ENCODE measurements at regions not wholly inside any gene's neighbourhood (a gene's known extent, or its start where the extent isn't known, plus 50 kb on each side); places are given as distances from the start of the nearest gene placed in this dataset.
A peak's percentile ranks its signal among the peaks of the same experiment; 100 is the strongest.

DNA sequence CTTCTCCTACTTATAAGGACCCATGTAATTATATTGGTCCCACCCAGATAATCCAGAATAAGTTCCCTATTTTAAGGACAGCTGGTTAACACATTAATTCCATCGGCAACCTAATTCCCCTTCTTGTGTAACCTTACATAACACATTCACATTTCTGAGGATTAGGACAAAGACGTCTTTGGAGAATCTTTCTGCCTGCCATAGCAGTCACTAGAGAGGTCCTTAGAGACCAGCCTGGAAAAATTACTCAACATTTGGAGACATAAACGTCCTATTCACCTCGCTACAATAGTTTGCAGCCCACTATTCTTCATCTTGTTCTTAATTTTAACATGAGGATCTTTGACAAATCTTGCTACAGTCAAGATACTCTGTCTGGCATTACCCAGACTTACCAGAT is 100.1 kb downstream of the MAFB start:
- no peak for DNase-seq

DNA sequence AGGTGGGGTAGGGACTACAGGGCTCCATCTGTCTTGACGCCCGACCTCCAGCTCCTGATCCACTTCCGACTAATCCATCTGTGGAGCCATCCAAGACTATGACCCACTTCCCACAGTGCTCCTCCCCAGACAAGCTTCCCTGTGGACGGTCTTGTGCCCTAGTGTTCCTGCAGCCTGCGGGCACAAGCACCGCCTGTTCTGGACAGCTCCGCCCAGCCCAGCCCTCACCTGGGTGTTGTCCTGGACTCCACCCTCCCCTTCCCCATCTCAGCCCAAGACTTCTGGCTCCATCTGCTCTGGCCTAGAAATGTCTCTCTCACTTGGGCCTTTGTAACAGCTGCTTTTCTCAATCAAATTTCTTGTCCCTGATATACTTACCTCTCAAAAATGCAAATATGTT is 102.0 kb downstream of the MAFB start:
- no peak for DNase-seq

DNA sequence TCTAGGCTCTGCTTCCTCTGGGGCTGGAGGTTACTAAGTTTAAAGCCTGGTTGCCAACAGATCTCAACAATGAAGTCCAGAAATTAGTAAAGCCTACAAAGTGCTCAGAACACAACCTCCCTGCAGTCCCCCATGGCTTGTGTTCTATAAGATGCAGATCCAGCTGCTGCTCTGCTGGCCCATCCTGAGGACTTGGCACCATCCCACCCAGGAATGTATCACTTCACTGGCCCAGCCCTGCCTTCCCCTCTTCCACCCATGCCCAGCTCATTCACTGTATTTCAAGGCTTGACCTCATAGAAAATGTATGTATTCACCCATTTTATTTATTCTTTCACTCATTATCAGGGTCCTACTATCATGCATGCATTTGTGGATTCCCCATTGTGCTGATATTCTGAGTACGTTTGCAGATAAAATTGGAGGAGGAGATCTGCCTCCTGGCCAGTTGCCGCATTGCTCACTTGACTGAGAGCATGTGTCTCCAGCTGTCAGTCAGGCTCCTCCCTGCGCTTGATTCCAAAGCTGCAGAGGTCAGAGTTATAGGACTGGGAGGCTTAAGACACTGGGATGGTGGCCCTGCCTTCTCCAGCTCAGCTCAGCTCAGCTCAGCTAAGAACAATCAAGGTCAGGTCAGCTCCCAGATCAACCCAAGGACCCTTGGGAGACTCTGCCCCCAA is 104.8 kb downstream of the MAFB start:
- DNase-seq: no peak

DNA sequence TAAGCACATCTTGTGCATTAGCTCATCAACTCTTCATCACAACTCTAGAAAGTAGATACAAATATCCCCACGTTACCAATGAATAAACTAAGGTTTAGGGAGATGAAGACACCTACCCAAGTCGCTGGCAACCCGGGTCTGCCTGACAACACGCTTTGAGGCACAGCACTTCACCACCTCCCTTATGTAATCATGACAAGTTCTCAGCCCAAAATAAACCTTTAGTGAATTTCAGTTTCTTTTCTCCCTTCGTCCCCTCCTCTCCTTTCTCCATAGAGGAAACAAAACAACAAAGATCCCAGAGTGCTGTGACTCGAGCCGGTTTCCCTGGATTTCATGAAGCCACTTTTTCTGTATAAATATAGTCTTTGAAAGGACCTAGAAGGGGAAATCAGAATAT is 105.4 kb downstream of the MAFB start:
- no peak for DNase-seq

- no peak for DNase-seq
Measured at GRCh38 chr20:40583205-40583604, 105.8 kb downstream of the MAFB start.

DNA sequence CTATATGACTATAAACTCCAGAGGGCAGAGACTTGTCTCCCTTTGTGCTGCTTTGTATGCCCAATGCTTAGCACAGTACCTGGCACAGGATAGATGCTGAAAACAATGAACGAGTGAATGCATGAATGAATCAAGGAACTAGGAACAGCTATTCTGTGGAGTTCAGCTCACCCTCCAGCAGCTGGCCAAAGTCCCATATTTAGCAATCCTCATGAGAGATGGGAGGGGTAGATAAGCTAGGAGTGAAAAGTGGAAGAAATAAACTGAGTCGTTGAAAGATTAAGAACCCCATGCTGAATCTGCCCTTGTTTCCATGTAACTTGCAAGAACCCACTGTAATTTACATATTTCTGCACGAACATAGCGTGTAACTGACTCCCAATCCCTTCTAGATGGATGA is 106.5 kb downstream of the MAFB start:
- DNase-seq: no peak

DNA sequence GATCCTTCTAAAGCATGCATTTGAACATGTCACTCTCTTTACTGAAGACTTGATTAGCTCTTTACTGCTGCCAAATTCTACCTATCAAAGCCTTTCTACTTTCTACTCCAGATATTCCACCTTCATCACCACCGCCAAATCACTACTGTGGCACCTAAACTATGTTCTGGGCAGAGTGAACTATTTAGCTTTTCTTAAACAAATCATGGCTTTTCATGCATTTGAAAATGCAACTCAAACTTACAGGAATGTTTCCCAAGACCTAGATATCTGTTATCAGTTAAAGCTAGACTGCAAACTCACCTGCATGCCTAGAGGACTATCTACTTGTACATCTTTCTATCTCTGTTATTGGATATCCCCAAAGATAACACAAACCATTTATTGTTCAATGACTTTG is 109.3 kb downstream of the MAFB start:
- no peak for DNase-seq

DNA sequence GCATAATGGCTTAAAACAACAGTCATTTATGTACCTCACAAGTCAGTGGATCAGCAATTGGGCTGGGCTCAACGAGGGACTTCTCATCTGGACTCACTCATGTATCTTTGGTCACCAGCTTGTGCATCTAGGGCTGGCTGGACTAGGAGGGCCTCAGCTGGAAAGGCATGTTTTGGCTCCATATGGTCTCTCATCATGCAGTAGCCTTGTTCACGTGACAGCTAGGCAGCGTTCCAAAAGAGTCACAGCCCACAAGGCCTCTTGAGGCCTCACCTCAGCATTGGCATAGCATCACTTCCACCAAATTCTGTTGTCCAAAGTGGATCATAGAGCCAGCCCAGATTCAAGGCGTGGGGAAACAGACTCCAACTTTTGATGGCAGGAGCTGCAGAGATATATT is 110.1 kb downstream of the MAFB start:
- DNase-seq: no peak

DNA sequence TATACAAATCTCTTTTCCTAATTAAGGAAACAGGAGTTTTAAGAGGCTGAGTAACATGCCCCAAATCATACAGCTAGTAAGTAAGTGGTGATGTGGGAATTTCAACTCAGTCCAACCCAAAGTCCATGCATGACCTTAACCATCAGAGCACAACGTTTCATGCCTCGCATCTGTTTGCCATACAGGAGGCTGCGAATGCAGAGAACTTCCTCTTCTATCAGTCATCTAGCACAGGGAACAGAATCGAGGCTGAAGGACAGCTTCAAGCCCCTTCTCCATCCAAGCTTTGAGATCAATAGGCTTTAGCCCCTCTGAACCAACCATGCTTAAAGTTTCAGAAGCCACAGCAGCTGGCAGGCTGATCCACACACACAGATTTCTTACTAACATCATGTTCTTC is 113.2 kb downstream of the MAFB start:
- no peak for DNase-seq

- DNase-seq: no peak
Measured at GRCh38 chr20:40572251-40572650, 116.8 kb downstream of the MAFB start.

- DNase-seq: peak; percentile 11
Measured at GRCh38 chr20:40571639-40572038, 117.4 kb downstream of the MAFB start.

- no peak for DNase-seq
Measured at GRCh38 chr20:40568200-40568599, 120.8 kb downstream of the MAFB start.

DNA sequence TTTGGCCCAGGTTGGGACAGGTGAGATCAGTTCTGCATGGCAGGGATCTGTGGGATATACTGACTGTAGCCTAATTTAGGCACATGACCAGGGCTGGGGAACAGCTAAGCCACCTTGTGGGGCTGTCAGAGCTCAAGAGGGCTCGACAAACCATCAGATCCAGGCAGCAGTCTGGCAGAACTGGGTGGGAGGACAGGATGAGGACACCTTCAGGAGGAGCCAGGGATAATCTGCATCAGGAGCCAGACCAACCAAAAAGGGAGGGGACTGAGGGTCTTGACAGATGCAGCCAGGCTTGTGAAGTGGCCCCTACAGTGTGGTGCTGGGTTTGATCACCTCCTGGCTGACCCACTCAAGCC is 123.4 kb downstream of the MAFB start:
- DNase-seq: no peak

- DNase-seq: no peak
Measured at GRCh38 chr20:40565001-40565681, 123.9 kb downstream of the MAFB start.

DNA sequence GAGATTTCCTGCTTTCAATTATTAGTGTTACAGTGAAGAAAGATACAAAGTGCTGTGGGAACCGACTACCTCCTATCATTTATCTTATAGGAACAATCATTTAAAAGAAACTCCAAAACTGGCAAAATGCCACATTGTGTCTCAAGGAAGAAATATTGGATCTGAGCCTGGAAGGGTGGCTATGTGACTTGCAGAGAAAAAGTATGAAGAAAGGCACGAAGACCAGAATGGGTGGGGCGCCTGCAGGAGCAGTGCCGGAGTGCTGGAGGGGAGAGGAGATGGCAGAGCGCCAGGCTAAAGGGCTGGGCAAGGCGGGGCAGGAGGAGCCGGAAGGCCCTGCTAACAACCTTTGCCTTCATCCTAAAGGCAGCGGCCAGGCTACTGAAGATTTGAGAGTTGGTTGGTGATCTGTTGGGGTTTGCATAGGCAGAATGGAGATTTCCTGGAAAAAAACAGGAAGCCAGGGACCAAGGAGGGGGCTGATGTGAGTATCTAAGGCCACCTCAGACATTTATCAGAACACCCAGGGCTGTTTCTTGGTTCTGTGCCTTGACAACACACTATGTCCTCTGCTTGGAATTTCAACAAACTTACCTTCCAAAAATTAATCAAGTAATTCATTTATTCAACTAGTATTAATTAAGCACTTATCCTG is 125.6 kb downstream of the MAFB start:
- DNase-seq: no peak

GRCh38 chr20:40562031-40562430 is 127.0 kb downstream of the MAFB start:
- no peak for DNase-seq

DNA sequence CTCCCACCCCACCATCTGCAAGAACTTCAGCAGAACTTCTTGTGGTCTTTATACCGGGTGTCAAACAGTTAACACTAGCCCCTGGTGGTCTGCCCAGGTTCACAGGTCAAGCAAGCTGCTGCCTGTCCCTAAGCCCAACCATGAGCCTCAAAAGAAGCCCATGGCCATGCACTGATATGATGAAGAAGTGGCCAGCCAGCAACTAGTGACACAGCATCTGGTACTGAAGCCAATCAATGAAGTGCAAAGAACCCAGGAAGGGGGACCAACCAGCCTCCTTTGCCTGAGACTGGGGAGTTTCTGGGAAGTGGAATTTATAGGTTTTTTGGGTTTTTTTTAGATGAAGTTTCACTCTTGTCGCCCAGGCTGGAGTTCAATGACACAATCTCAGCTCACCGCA is 127.8 kb downstream of the MAFB start:
- DNase-seq: no peak

DNA sequence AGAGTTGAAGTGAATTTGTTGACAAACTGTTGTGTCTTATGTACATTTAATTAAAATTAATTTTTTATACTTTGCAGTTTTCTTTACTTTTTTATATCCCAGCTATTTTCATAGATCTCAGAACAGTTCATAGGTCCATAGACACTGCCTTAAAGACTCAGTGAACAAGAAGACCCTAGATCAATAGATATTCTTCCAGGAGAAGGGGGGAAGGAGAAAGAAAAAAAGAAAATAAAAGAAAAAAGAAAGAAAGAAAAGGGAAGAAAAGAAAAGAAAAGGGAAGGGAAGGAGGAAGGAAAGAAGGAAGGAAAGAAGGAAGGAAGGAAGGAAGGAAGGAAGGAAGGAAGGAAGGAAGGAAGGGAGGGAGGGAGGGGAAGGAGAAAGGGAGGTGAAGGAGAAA is 130.8 kb downstream of the MAFB start:
- DNase-seq: no peak

GRCh38 chr20:40551125-40551530 is 137.9 kb downstream of the MAFB start:
- no peak for DNase-seq

- no peak for DNase-seq
Measured at GRCh38 chr20:40547483-40548091, 141.4 kb downstream of the MAFB start.

- DNase-seq: no peak
Measured at GRCh38 chr20:40545478-40545877, 143.6 kb downstream of the MAFB start.

DNA sequence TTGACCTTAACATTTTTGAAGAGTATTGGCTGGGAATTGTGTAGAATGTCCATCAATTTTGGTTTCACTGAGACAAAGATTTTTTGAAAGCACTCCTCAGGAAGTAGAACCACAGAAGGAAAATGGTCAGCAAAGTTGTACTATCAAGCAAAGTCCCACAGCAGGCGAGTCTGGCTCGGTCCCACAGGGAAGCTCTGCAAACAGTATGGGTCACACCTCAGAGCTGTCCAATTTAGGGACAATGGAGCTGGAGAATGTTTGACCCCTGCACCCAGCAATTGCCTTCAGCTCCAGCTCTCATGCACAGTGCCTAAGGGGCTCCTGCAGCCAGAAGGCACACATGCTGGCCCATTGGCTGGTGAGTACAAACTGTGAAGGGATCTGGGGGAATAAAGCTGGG is 147.0 kb downstream of the MAFB start:
- DNase-seq: no peak

DNA sequence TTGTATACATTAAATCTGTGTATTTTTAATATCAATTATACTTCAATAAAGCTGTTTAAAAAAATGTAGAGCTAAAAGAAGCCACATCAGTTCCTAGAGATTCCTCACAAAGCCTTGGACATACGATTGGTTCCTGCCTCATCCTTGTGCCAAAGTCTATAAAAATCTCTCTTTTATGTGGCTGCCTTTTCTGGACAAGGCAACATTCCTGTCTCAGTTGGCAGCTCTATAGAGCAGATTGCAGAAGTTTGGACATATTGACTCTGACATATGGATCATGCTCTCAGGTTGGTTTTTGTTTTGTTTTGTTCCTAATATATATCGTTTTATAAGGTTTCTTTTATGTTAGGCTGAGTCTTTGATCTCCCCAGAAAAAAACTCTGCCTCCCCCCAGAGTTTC is 148.9 kb downstream of the MAFB start:
- DNase-seq: no peak

GRCh38 chr20:40538131-40538530 is 150.9 kb downstream of the MAFB start:
- no peak for DNase-seq
